ENCODE measurements at regions not wholly inside any gene's neighbourhood (a gene's known extent, or its start where the extent isn't known, plus 50 kb on each side); places are given as distances from the start of the nearest gene placed in this dataset.

GRCh38 chr22:42184852-42185251 is 54.2 kb upstream of the CYP2D6 start:
- TF ChIP-seq EZH2 (IDR thresholded peaks at IDR 0.05; ENCODE audit: low read length, unreplicated experiment) (no peak), CTCF (conservative IDR thresholded peaks at IDR 0.05; ENCODE audit: low read depth, low read length) (no peak), EZH2phosphoT487 (IDR thresholded peaks at IDR 0.05; ENCODE audit: borderline replicate concordance, low read length) (no peak)

All from PC-3 (cell line).